Fibroblast of lung (primary cell): ENCODE measurements at regions not wholly inside any gene's neighbourhood (a gene's known extent, or its start where the extent isn't known, plus 50 kb on each side); places are given as distances from the start of the nearest gene placed in this dataset.

Experiments used
- CTCF ChIP-seq, 2 donors: IDR thresholded peaks in 1 of 2; conservative IDR thresholded peaks in 1 of 2; 1 replicate in 1 of 2; 2 replicates in 1 of 2; pipeline ENCODE4 v1.5.1; 2011 to 2012; ENCODE audit warnings: low read length in 2 of 2, control low read depth in 1 of 2, inconsistent platforms in 1 of 2, low read depth in 1 of 2, mild to moderate bottlenecking in 1 of 2
- EZH2 ChIP-seq: IDR thresholded peaks from 2 replicates; pipeline ENCODE4 v1.5.1; 2012; ENCODE audit warnings: low read length, control low read depth, mild to moderate bottlenecking; ENCODE audit errors: missing control alignments

- TF ChIP-seq CTCF (conservative IDR thresholded peaks at IDR 0.05 in 1 of 2, IDR thresholded peaks at IDR 0.05 in 1 of 2; ENCODE audit: low read depth in 1 of 2, low read length in 2 of 2): no peak
- TF ChIP-seq EZH2: no peak
Observed at GRCh38 chr10:83801983-83802382, 337.3 kb upstream of the GHITM start.
